Right atrium auricular region (tissue), 2 donors: ENCODE measurements at regions not wholly inside any gene's neighbourhood (a gene's known extent, or its start where the extent isn't known, plus 50 kb on each side); places are given as distances from the start of the nearest gene placed in this dataset.

ENCODE experiments used
- DNase-seq: peaks from one replicate; pipeline ENCODE4 v3.0.0-alpha.2; 2019; ENCODE audit warnings: low spot score
- H3K27ac ChIP-seq, 2 donors: fragments of 200-600 bp; sonication (generic); 1 replicate in 1 of 2; 2 replicates in 1 of 2; pipeline ENCODE4 v1.5.1; 2016 to 2019
- H3K27me3 ChIP-seq, 2 donors: fragments of 200-600 bp; sonication (generic); one replicate each; pipeline versions ENCODE4 v1.5.1 to v1.6.0; 2017 to 2019
- H3K36me3 ChIP-seq: fragments of 200-600 bp; sonication (generic); one replicate; pipeline ENCODE4 v1.5.1; 2016
- H3K4me1 ChIP-seq, 2 donors: fragments of 200-600 bp; sonication (generic); one replicate each; pipeline versions ENCODE4 v1.5.1 to v1.6.0; 2017 to 2019
- H3K4me3 ChIP-seq, 2 donors: fragments of 200-600 bp; sonication (generic); 1 replicate in 1 of 2; 2 replicates in 1 of 2; pipeline ENCODE4 v1.5.1; 2017 to 2019; ENCODE audit warnings: mild to moderate bottlenecking in 1 of 2, moderate library complexity in 1 of 2
- H3K9me3 ChIP-seq, 2 donors: fragments of 200-600 bp; sonication (generic); one replicate each; pipeline ENCODE4 v1.5.1; 2019
- CTCF ChIP-seq, 2 donors: fragments of 200-600 bp; sonication (generic); IDR thresholded peaks; one replicate each; pipeline ENCODE4 v1.5.1; 2019; ENCODE audit warnings: antibody characterized with exemption in 2 of 2

GRCh38 chr14:87405563-87405962 lies 587.4 kb downstream of the GALC start:
- Histone ChIP-seq H3K4me3 (no peak overlapping the region), H3K4me1 (no peaks in the 10 kb centered on the region), H3K36me3 (no peaks in the 10 kb centered on the region), H3K27ac (no peak overlapping the region), H3K27me3 (no peaks in the 10 kb centered on the region), H3K9me3 (no peaks in the 10 kb centered on the region)
- DNase-seq = no peak
- TF ChIP-seq CTCF (IDR thresholded peaks at IDR 0.05) = no peak

DNA sequence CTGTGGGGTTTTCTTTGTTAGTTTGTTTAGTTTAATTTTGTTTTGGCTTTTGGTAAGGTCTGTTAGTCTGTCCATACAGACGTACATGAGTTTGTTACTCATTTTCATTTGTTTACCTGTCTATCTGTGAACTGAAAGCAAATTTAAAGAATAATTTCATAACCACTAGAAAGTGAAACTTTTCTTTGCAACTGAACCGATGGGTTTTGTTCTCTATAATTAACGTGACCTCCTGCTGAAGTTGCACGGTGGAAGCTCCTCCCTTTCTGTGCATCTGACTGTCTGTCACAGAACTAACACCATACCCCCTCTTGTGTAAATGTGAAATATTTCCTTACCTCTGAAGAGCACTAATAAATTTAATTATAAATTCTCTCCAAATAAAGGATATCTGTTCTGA lies 595.5 kb downstream of the GALC start:
- Histone ChIP-seq H3K27ac (no peak overlapping the region), H3K4me1 (no peaks in the 10 kb centered on the region), H3K36me3 (no peaks in the 10 kb centered on the region), H3K4me3 (no peak overlapping the region), H3K9me3 (no peaks in the 10 kb centered on the region), H3K27me3 (no peaks in the 10 kb centered on the region)
- no peak for DNase-seq
- TF ChIP-seq CTCF (IDR thresholded peaks at IDR 0.05) = no peak

DNA sequence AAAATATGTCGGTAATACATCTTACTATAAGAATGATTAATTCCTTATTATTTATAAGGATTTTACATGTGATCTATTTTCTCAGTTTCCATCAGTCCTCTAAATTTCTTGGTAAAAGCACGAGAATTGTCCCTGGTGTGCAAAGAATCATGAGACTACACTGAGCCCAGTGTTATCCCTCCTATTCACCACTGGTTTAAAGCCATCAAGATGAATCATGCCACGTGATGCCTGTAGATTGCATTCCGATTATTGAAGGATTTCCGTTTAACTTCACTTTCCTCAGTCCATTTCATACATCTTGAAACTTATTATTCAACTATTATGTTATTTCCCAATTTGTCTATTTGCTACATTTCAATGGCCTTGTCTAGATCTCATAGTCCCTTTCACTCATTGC lies 601.9 kb downstream of the GALC start:
- H3K9me3 ChIP-seq = no peaks in the 10 kb centered on the region
- TF ChIP-seq CTCF (IDR thresholded peaks at IDR 0.05) = no peak

DNA sequence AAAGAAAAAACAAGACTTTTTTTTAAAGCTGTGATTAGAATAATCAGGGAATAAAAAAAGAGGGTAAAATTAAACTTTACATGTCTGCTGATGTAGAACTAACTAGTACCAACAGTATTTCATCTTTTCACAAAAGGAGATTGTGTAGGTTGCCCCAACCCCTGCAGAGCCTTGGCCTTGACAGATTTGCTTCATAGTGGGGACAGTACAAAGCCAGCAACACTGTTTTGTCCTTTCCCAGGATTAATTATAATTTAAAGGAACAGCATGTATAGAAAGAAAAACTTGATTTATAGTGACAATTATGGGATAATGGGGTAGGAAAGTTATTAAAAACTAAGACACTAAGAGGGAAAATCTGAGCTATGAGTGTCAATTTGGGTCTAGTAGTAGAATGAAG lies 604.0 kb downstream of the GALC start:
- H3K4me3 ChIP-seq = no peak overlapping the region
- no peak for DNase-seq
- H3K9me3 ChIP-seq = no peaks in the 10 kb centered on the region
- H3K27ac ChIP-seq = no peak overlapping the region
- no peaks in the 10 kb centered on the region for H3K4me1 ChIP-seq
- H3K36me3 ChIP-seq = no peaks in the 10 kb centered on the region
- H3K27me3 ChIP-seq = no peaks in the 10 kb centered on the region
- no peak for TF ChIP-seq CTCF (IDR thresholded peaks at IDR 0.05)

More for the DNA sequence above, 601.9 kb downstream of the GALC start:
- DNase-seq = no peak
- H3K27me3 ChIP-seq = no peaks in the 10 kb centered on the region
- H3K36me3 ChIP-seq = no peaks in the 10 kb centered on the region
- H3K4me1 ChIP-seq = no peaks in the 10 kb centered on the region
- H3K27ac ChIP-seq = no peak overlapping the region
- no peak overlapping the region for H3K4me3 ChIP-seq

DNA sequence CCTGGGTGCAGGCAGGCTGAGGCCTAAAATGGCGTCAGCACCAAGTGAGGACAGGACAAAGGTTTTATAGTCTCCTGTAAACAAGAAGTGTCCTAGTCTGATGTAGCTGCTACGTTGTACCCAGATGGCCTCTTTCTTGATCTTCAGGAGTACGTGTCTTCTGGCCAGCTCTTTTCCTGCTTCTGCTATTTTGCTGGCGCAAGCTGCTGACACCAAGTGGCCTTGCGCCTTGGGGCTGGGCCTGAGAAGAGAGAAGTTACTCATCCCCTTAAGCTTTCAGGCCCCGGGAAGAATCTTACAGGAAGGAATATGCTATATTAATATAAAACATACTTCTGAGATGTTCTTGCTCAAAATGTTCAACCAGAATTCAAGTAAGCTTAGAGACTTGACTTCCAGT lies 605.2 kb downstream of the GALC start:
- H3K4me3 ChIP-seq = no peak overlapping the region
- no peak for TF ChIP-seq CTCF (IDR thresholded peaks at IDR 0.05)
- H3K9me3 ChIP-seq = peaks cover 0 to 3% of the 10 kb centered on the region in 2 donors
- no peaks in the 10 kb centered on the region for H3K36me3 ChIP-seq
- H3K4me1 ChIP-seq = no peaks in the 10 kb centered on the region
- DNase-seq = no peak
- H3K27me3 ChIP-seq = no peaks in the 10 kb centered on the region
- no peak overlapping the region for H3K27ac ChIP-seq

GRCh38 chr14:87386524-87386923 lies 606.5 kb downstream of the GALC start:
- Histone ChIP-seq H3K4me1 (no peaks in the 10 kb centered on the region), H3K27me3 (no peaks in the 10 kb centered on the region), H3K4me3 (no peak overlapping the region), H3K9me3 (peaks cover 0 to 16% of the 10 kb centered on the region in 2 donors), H3K36me3 (no peaks in the 10 kb centered on the region), H3K27ac (no peak overlapping the region)
- DNase-seq = no peak
- TF ChIP-seq CTCF (IDR thresholded peaks at IDR 0.05) = no peak
